Common myeloid progenitor, CD34-positive (primary cell): ENCODE measurements at regions not wholly inside any gene's neighbourhood (a gene's known extent, or its start where the extent isn't known, plus 50 kb on each side); places are given as distances from the start of the nearest gene placed in this dataset.
"Not testable (repeated sequence)": the region's sequence is repeated elsewhere in the genome, so short reads cannot be mapped to it uniquely, and the experiment has no call there.

Experiments
- CTCF ChIA-PET: fragments of 350-600 bp; sonication (Branson Sonifier 250); formaldehyde crosslinking; loops from one replicate; lab custom pipeline; 2021; ENCODE audit warnings: antibody characterized with exemption; lab: Charles Lee
- POLR2A ChIA-PET: fragments of 350-600 bp; sonication (Branson Sonifier 250); formaldehyde crosslinking; loops from one replicate; lab custom pipeline; 2021; ENCODE audit warnings: antibody characterized with exemption; lab: Charles Lee
- DNase-seq, 3 donors: peaks; one replicate each; pipeline versions ENCODE4 v3.0.0 to v3.0.0-alpha.2; 2013
- H3K27ac ChIP-seq, 2 experiments: 1 replicate in 1 of 2; 2 replicates in 1 of 2; pipeline ENCODE4 v1.7.0; 2013; ENCODE audit warnings: inconsistent platforms in 2 of 2, low read length in 2 of 2, mild to moderate bottlenecking in 2 of 2, low read depth in 1 of 2, moderate library complexity in 1 of 2; ENCODE audit not compliant: severe bottlenecking in 2 of 2, insufficient read depth in 1 of 2, poor library complexity in 1 of 2
- H3K27me3 ChIP-seq, 5 experiments: replicated peaks in 2 of 5; 1 replicate in 3 of 5; 2 replicates in 2 of 5; pipeline versions ENCODE4 v1.6.1 to v1.7.0; 2013; ENCODE audit warnings: low read length in 4 of 5, mild to moderate bottlenecking in 2 of 5, moderate library complexity in 2 of 5, inconsistent platforms in 1 of 5; ENCODE audit not compliant: insufficient read depth in 5 of 5, control insufficient read depth in 4 of 5
- H3K36me3 ChIP-seq, 4 experiments: 1 replicate in 2 of 4; 2 replicates in 2 of 4; pipeline versions ENCODE4 v1.6.1 to v1.7.0; 2013; ENCODE audit warnings: low read length in 3 of 4, control low read depth in 1 of 4, mild to moderate bottlenecking in 1 of 4; ENCODE audit not compliant: control insufficient read depth in 4 of 4, insufficient read depth in 4 of 4
- H3K4me1 ChIP-seq, 4 experiments: 1 replicate in 3 of 4; 2 replicates in 1 of 4; pipeline versions ENCODE4 v1.6.1 to v1.7.1; 2013; ENCODE audit warnings: low read length in 3 of 4, mild to moderate bottlenecking in 3 of 4, control low read depth in 1 of 4, inconsistent platforms in 1 of 4, moderate library complexity in 1 of 4; ENCODE audit not compliant: control insufficient read depth in 4 of 4, insufficient read depth in 4 of 4; ENCODE audit errors: control extremely low read depth in 1 of 4
- H3K4me3 ChIP-seq, 7 experiments: 1 replicate in 4 of 7; 2 replicates in 3 of 7; pipeline versions ENCODE4 v1.5.1 to v1.7.0; 2013; ENCODE audit warnings: mild to moderate bottlenecking in 7 of 7, low read length in 6 of 7, moderate library complexity in 6 of 7, inconsistent platforms in 2 of 7, low read depth in 2 of 7, control low read depth in 1 of 7; ENCODE audit not compliant: insufficient read depth in 4 of 7, control insufficient read depth in 1 of 7; ENCODE audit errors: extremely low read depth in 1 of 7
- H3K9me3 ChIP-seq, 5 experiments: 1 replicate in 4 of 5; 2 replicates in 1 of 5; pipeline versions ENCODE4 v1.6.1 to v1.7.1; 2013; ENCODE audit warnings: low read length in 4 of 5, mild to moderate bottlenecking in 2 of 5, inconsistent platforms in 1 of 5, low read depth in 1 of 5, moderate library complexity in 1 of 5; ENCODE audit not compliant: control insufficient read depth in 4 of 5, insufficient read depth in 2 of 5; ENCODE audit errors: control extremely low read depth in 1 of 5
- WGBS: methylation state at CpG from one replicate; pipeline ENCODE4 v1.1.5; 2013; ENCODE audit not compliant: insufficient coverage; 5-methylcytosine and 5-hydroxymethylcytosine counted together

GRCh38 chr16:6775712-6776111, 556.9 kb upstream of the RBFOX1 start:
- H3K9me3 ChIP-seq: no peaks in the 10 kb centered on the region
- WGBS: 96% methylated on average over 6 of the region's 7 CpGs
- no peak overlapping the region for H3K27ac ChIP-seq
- no peaks in the 10 kb centered on the region for H3K36me3 ChIP-seq
- CTCF ChIA-PET: no interaction called here
- H3K4me3 ChIP-seq: no peak overlapping the region
- no peaks in the 10 kb centered on the region for H3K27me3 ChIP-seq
- DNase-seq: no peak
- POLR2A ChIA-PET: no interaction called here
- peaks cover 10 to 33% (median 29%) of the 10 kb centered on the region in 4 experiments for H3K4me1 ChIP-seq

GRCh38 chr16:6771956-6772355, 560.7 kb upstream of the RBFOX1 start:
- DNase-seq: peak; percentile 62 to 83 (median 82)
- Histone ChIP-seq H3K4me1 (peaks cover 10 to 32% (median 29%) of the 10 kb centered on the region in 4 experiments), H3K27ac (no peak overlapping the region), H3K9me3 (no peaks in the 10 kb centered on the region), H3K4me3 (peak overlapping the region in 4 of 7 experiments; percentile 2 to 66 (median 10)), H3K36me3 (no peaks in the 10 kb centered on the region), H3K27me3 (no peaks in the 10 kb centered on the region)
- ChIA-PET CTCF (no interaction called here), POLR2A (no interaction called here)
- WGBS: 0% methylated on average over 3 of the region's 4 CpGs

GRCh38 chr16:6753553-6753952, 579.1 kb upstream of the RBFOX1 start:
- DNase-seq: no peak
- CTCF ChIA-PET: no interaction called here
- Histone ChIP-seq H3K36me3 (no peaks in the 10 kb centered on the region), H3K27me3 (no peaks in the 10 kb centered on the region), H3K4me1 (peaks cover 6 to 31% (median 24%) of the 10 kb centered on the region in 4 experiments), H3K9me3 (no peaks in the 10 kb centered on the region), H3K4me3 (no peak overlapping the region), H3K27ac (no peak overlapping the region)
- POLR2A ChIA-PET: no interaction called here
- WGBS: 97% methylated on average over 8 of the region's 9 CpGs

- no peaks in the 10 kb centered on the region for H3K36me3 ChIP-seq
- no peaks in the 10 kb centered on the region for H3K9me3 ChIP-seq
- no peak overlapping the region for H3K27ac ChIP-seq
- ChIA-PET POLR2A (no interaction called here), CTCF (no interaction called here)
- WGBS: 0% methylated on average over 1 of the region's 1 CpG
- H3K27me3 ChIP-seq: no peaks in the 10 kb centered on the region
- H3K4me1 ChIP-seq: peaks cover 6 to 31% (median 24%) of the 10 kb centered on the region in 4 experiments
- DNase-seq: peak in 2 of 3 donors; percentile 78 to 85
- H3K4me3 ChIP-seq: no peak overlapping the region
These were observed 581.5 kb upstream of the RBFOX1 start for GRCh38 chr16:6751191-6751590.

- H3K4me1 ChIP-seq: peaks cover 6 to 31% (median 24%) of the 10 kb centered on the region in 4 experiments
- POLR2A ChIA-PET: no interaction called here
- DNase-seq: peak; percentile 43 to 91 (median 88)
- no peaks in the 10 kb centered on the region for H3K36me3 ChIP-seq
- 0% methylated on average over 2 of the region's 4 CpGs for WGBS
- CTCF ChIA-PET: interaction anchor here (1.1 kb wide), 1 partner anchor 68 kb away, joined by 4 read pairs; no protein-coding TSS in a partner anchor
- H3K27ac ChIP-seq: no peak overlapping the region
- no peaks in the 10 kb centered on the region for H3K27me3 ChIP-seq
- peaks cover 0 to 3% (median 0%) of the 10 kb centered on the region in 5 experiments for H3K9me3 ChIP-seq
- H3K4me3 ChIP-seq: peak overlapping the region in 5 of 7 experiments; percentile 25 to 68 (median 50)
These were observed 582.9 kb upstream of the RBFOX1 start for GRCh38 chr16:6749698-6750097.

- DNase-seq, H3K36me3 ChIP-seq, H3K27me3 ChIP-seq, POLR2A ChIA-PET, CTCF ChIA-PET, H3K4me3 ChIP-seq, H3K9me3 ChIP-seq, H3K4me1 ChIP-seq, H3K27ac ChIP-seq: not testable (repeated sequence)
- WGBS: no CpG with 5 or more reads among the region's 2 CpGs
These were observed 596.3 kb upstream of the RBFOX1 start for GRCh38 chr16:6736302-6736701.

GRCh38 chr16:6735631-6736030, 597.0 kb upstream of the RBFOX1 start:
- Histone ChIP-seq H3K27me3 (peaks cover 0 to 4% (median 0%) of the 10 kb centered on the region in 5 experiments), H3K36me3 (no peaks in the 10 kb centered on the region), H3K27ac (no peak overlapping the region), H3K9me3 (peaks cover 0 to 5% (median 1%) of the 10 kb centered on the region in 5 experiments), H3K4me1 (no peaks in the 10 kb centered on the region), H3K4me3 (no peak overlapping the region)
- WGBS: 100% methylated on average over 1 of the region's 3 CpGs
- no peak for DNase-seq
- CTCF ChIA-PET: no interaction called here
- POLR2A ChIA-PET: no interaction called here
